GM12878 (cell line): ENCODE measurements at regions not wholly inside any gene's neighbourhood (a gene's known extent, or its start where the extent isn't known, plus 50 kb on each side); places are given as distances from the start of the nearest gene placed in this dataset.

Experiments used
- ATAC-seq: fragments of 200-7000 bp; cut with Tn5 transposase; 3 replicates; pipeline ENCODE4 v1.9.1; 2020; ENCODE audit warnings: mild to moderate bottlenecking, moderate library complexity
- BruUV-seq: library from RNA; stranded (reverse); fragments of 400-500 nt; replicated peaks from 2 replicates; lab custom pipeline; 2021; lab: Mats Ljungman, UMichigan
- CTCF ChIA-PET: fragments of 300-600 bp; sonication (Branson Sonifier 250); formaldehyde crosslinking; extraction: SDS; loops from one replicate; lab custom pipeline; 2021; ENCODE audit warnings: inconsistent platforms; lab: Yijun Ruan, JAX
- POLR2A ChIA-PET: fragments of 350-600 bp; formaldehyde crosslinking; extraction: SDS; loops from one replicate; lab custom pipeline; 2021; ENCODE audit warnings: inconsistent platforms; lab: Charles Lee
- RAD21 ChIA-PET: fragments of 300-600 bp; sonication (Branson Sonifier 250); formaldehyde crosslinking; loops from one replicate; lab custom pipeline; 2023; ENCODE audit warnings: antibody characterized with exemption; ENCODE audit not compliant: unreplicated experiment; lab: Charles Lee
- SMC1A ChIA-PET: fragments of 300-600 bp; sonication (Branson Sonifier 250); formaldehyde crosslinking; loops from one replicate; lab custom pipeline; 2023; ENCODE audit not compliant: unreplicated experiment, uncharacterized antibody; lab: Charles Lee
- DNase-seq: peaks from one replicate; pipeline ENCODE4 v3.0.0-alpha.2; 2011; ENCODE audit warnings: low read depth, low spot score
- FAIRE-seq: peaks from 3 replicates; lab custom pipeline; 2011; peaks lifted over from hg19 to GRCh38; lab: Jason Lieb, UNC
- H2AFZ ChIP-seq: 2 replicates; pipeline ENCODE4 v1.6.0; 2011; ENCODE audit warnings: low read depth, low read length, control low read depth; ENCODE audit not compliant: control insufficient read depth
- H3K27ac ChIP-seq: 2 replicates; pipeline ENCODE4 v1.5.1; 2011; ENCODE audit warnings: control low read depth; ENCODE audit not compliant: control insufficient read depth, insufficient read depth
- H3K27me3 ChIP-seq, 2 experiments: replicated peaks in 1 of 2; 2 replicates each; pipeline versions ENCODE4 v1.6.0 to v1.6.1; 2011; ENCODE audit warnings: low read length in 1 of 2; ENCODE audit not compliant: control insufficient read depth in 2 of 2, insufficient read depth in 2 of 2
- H3K36me3 ChIP-seq, 2 experiments: 2 replicates each; pipeline ENCODE4 v1.5.1; 2011; ENCODE audit warnings: low read length in 1 of 2; ENCODE audit not compliant: control insufficient read depth in 2 of 2, insufficient read depth in 2 of 2
- H3K4me1 ChIP-seq: 2 replicates; pipeline ENCODE4 v1.6.1; 2011; ENCODE audit warnings: mild to moderate bottlenecking, low read length, moderate library complexity, mixed read lengths; ENCODE audit not compliant: control insufficient read depth, insufficient read depth
- H3K4me2 ChIP-seq: 2 replicates; pipeline ENCODE4 v1.6.0; 2011; ENCODE audit warnings: control low read depth; ENCODE audit not compliant: control insufficient read depth, insufficient read depth
- H3K4me3 ChIP-seq: fragments of 200-600 bp; sonication (generic); 2 replicates; pipeline ENCODE4 v1.5.1; 2016
- H3K79me2 ChIP-seq: 2 replicates; pipeline ENCODE4 v1.6.0; 2011; ENCODE audit warnings: low read length; ENCODE audit not compliant: control insufficient read depth, insufficient read depth
- H3K9ac ChIP-seq: 2 replicates; pipeline ENCODE4 v1.8.0; 2011; ENCODE audit warnings: low read length, control low read depth, mixed read lengths; ENCODE audit not compliant: control insufficient read depth, insufficient read depth
- H3K9me3 ChIP-seq: replicated peaks from 3 replicates; pipeline ENCODE4 v1.5.1; 2011; ENCODE audit warnings: mild to moderate bottlenecking, low read length; ENCODE audit not compliant: control insufficient read depth, insufficient read depth
- H4K20me1 ChIP-seq: 2 replicates; pipeline ENCODE4 v1.6.0; 2011; ENCODE audit not compliant: control insufficient read depth, insufficient read depth
- CREM ChIP-seq: IDR thresholded peaks from 2 replicates; pipeline ENCODE4 v1.6.1; 2014; ENCODE audit warnings: antibody characterized with exemption, low read depth
- GATAD2B ChIP-seq: fragments of 450-650 bp; conservative IDR thresholded peaks from 2 replicates; pipeline ENCODE4 v1.6.1; 2017; ENCODE audit warnings: low read depth, mild to moderate bottlenecking, moderate library complexity
- JUND ChIP-seq: IDR thresholded peaks from 2 replicates; pipeline ENCODE4 v1.6.1; 2012; ENCODE audit warnings: low read depth, mild to moderate bottlenecking, low read length, improper control_type of control experiment, moderate library complexity
- MEF2B ChIP-seq: fragments of 450-650 bp; IDR thresholded peaks from 2 replicates; pipeline ENCODE4 v1.6.1; 2018; ENCODE audit warnings: mild to moderate bottlenecking, moderate library complexity; ENCODE audit not compliant: partially characterized antibody, poor library complexity, severe bottlenecking
- MTA2 ChIP-seq: fragments of 450-650 bp; IDR thresholded peaks from 2 replicates; pipeline ENCODE4 v1.6.1; 2016; ENCODE audit warnings: low read depth, mild to moderate bottlenecking, moderate library complexity
- NRF1 ChIP-seq: conservative IDR thresholded peaks from 2 replicates; pipeline ENCODE4 v1.6.1; 2011; ENCODE audit warnings: mild to moderate bottlenecking, low read depth, low read length, improper control_type of control experiment
- PAX5 ChIP-seq: IDR thresholded peaks from 2 replicates; pipeline ENCODE4 v1.6.1; 2011; ENCODE audit warnings: low read depth, low read length, borderline replicate concordance
- PAX8 ChIP-seq: fragments of 450-650 bp; IDR thresholded peaks from 2 replicates; pipeline ENCODE4 v1.6.1; 2017; ENCODE audit warnings: mild to moderate bottlenecking, moderate library complexity
- PML ChIP-seq: IDR thresholded peaks from 2 replicates; pipeline ENCODE4 v1.6.1; 2012; ENCODE audit warnings: low read length, inconsistent platforms
- RB1 ChIP-seq: fragments of 450-650 bp; formaldehyde crosslinking; IDR thresholded peaks from 2 replicates; pipeline ENCODE4 v1.6.1; 2017; ENCODE audit warnings: mild to moderate bottlenecking, borderline replicate concordance
- SP1 ChIP-seq: IDR thresholded peaks from one replicate; pipeline ENCODE4 v1.6.1; 2011; ENCODE audit warnings: low read depth, low read length
- ZNF622 ChIP-seq: fragments of 450-650 bp; IDR thresholded peaks from 2 replicates; pipeline ENCODE4 v1.6.1; 2017; ENCODE audit warnings: mild to moderate bottlenecking, inconsistent platforms
- whole genome bisulfite sequencing: methylation state at CpG from one replicate; pipeline ENCODE4 v1.1.6; 2016; ENCODE audit warnings: low lambda C conversion rate; ENCODE audit not compliant: insufficient replicate concordance, insufficient coverage; ENCODE audit errors: missing lambda C conversion rate; 5-methylcytosine and 5-hydroxymethylcytosine counted together
- in situ Hi-C: fragments of 300-500 bp; cut with MboI; formaldehyde crosslinking; loops from 9 replicates; pipeline ENCODE4 v1.14.3; 2018; ENCODE audit warnings: mixed read lengths
- intact Hi-C: fragments of 100-400 bp; cut with micrococcal nuclease; formaldehyde crosslinking; loops from one replicate; pipeline ENCODE4 v1.14.2; 2022; ENCODE audit not compliant: unreplicated experiment
- TF ChIP-seq, protein P1 (sequence below): IDR thresholded peaks from 2 replicates; pipeline ENCODE4 v1.6.1; 2011; ENCODE audit warnings: low read depth, mild to moderate bottlenecking, low read length, moderate library complexity, borderline replicate concordance; ENCODE audit errors: extremely low read depth
- TF ChIP-seq, protein P2 (sequence below): IDR thresholded peaks from 2 replicates; pipeline ENCODE4 v1.6.1; 2012; ENCODE audit warnings: improper control_type of control experiment, low read depth, low read length; ENCODE audit not compliant: insufficient replicate concordance
- TF ChIP-seq, protein P3 (sequence below): fragments of 450-650 bp; IDR thresholded peaks from 2 replicates; pipeline ENCODE4 v1.6.1; 2016; ENCODE audit warnings: mild to moderate bottlenecking
- TF ChIP-seq, protein P4 (sequence below): fragments of 450-650 bp; IDR thresholded peaks from 2 replicates; pipeline ENCODE4 v1.6.1; 2017; ENCODE audit warnings: low read depth, mild to moderate bottlenecking, moderate library complexity

DNA sequence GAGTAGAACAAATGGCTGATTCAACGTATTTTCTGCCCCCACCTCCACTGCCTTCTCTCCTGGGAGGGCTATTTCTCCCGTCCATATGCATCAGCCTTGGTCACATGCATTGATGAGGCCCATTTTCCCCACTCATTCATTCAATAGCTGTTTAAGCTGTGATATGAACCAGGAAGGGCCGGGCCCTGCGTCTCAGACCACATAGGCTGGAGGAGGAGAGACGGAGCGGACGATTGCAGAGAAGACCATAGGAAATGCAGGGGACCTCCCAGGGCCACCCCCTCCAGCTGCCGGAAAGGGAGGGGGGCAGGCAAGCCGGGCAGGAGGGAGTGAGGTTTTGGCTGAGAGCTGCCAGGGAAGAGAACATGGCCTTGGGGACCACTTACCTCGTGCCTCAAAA is 104.4 kb upstream of the TMEM132D start (continued):
- no peak for TF ChIP-seq PAX5
- TF ChIP-seq PML = no peak

DNA sequence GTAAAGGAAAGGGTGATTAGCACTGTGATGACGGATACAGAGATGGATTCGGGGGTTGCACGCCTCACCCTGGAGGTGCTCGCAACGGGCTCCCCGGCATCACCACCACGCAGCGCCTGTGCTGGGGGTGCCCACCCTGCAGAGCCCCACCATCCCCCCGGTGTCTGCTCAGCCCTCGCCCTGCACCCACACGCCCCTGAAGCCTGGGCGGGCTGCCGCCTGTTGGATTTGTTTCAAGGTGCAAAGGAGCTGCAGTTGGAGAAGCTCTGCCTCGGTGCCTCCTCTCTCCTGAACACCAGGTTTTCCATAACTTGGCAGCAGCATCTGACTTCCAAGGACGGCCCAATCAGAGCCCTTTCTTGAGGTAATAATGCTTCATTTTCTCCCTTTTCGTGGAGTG is 106.1 kb upstream of the TMEM132D start:
- ChIA-PET CTCF (interaction anchor here (0.8 to 1.6 kb wide), 3 partner anchors 11 to 22 kb away, joined by 3 to 4 read pairs (median 3); no protein-coding TSS in a partner anchor), SMC1A (no interaction called here), RAD21 (no interaction called here), POLR2A (no interaction called here)
- FAIRE-seq = no peak
- Histone ChIP-seq H3K4me2 (no peak overlapping the region), H3K4me1 (no peaks in the 10 kb centered on the region), H3K9ac (no peak overlapping the region), H3K36me3 (no peaks in the 10 kb centered on the region), H4K20me1 (no peaks in the 10 kb centered on the region), H3K4me3 (no peak overlapping the region), H3K27ac (no peak overlapping the region), H3K79me2 (no peaks in the 10 kb centered on the region), H3K9me3 (no peaks in the 10 kb centered on the region), H3K27me3 (no peaks in the 10 kb centered on the region), H2AFZ (no peak overlapping the region)
- no peak for ATAC-seq
- intact Hi-C loops (loop anchor here (5.0 to 10.0 kb wide), 2 partner anchors 1368 to 1475 kb away; no protein-coding TSS in a partner anchor), in situ Hi-C loops (no loop called here)
- BruUV-seq = no TSS peak
- no peak for DNase-seq
- WGBS = 52% methylated on average over 16 of the region's 16 CpGs
- TF ChIP-seq, protein P1, sequence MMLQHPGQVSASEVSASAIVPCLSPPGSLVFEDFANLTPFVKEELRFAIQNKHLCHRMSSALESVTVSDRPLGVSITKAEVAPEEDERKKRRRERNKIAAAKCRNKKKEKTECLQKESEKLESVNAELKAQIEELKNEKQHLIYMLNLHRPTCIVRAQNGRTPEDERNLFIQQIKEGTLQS = no peak
- TF ChIP-seq NRF1 (no peak), MTA2 (no peak), GATAD2B (no peak), CREM (no peak), JUND (no peak), MEF2B (no peak), SP1 (no peak), PAX8 (no peak), ZNF622 (no peak), RB1 (no peak)
- TF ChIP-seq, protein P2, sequence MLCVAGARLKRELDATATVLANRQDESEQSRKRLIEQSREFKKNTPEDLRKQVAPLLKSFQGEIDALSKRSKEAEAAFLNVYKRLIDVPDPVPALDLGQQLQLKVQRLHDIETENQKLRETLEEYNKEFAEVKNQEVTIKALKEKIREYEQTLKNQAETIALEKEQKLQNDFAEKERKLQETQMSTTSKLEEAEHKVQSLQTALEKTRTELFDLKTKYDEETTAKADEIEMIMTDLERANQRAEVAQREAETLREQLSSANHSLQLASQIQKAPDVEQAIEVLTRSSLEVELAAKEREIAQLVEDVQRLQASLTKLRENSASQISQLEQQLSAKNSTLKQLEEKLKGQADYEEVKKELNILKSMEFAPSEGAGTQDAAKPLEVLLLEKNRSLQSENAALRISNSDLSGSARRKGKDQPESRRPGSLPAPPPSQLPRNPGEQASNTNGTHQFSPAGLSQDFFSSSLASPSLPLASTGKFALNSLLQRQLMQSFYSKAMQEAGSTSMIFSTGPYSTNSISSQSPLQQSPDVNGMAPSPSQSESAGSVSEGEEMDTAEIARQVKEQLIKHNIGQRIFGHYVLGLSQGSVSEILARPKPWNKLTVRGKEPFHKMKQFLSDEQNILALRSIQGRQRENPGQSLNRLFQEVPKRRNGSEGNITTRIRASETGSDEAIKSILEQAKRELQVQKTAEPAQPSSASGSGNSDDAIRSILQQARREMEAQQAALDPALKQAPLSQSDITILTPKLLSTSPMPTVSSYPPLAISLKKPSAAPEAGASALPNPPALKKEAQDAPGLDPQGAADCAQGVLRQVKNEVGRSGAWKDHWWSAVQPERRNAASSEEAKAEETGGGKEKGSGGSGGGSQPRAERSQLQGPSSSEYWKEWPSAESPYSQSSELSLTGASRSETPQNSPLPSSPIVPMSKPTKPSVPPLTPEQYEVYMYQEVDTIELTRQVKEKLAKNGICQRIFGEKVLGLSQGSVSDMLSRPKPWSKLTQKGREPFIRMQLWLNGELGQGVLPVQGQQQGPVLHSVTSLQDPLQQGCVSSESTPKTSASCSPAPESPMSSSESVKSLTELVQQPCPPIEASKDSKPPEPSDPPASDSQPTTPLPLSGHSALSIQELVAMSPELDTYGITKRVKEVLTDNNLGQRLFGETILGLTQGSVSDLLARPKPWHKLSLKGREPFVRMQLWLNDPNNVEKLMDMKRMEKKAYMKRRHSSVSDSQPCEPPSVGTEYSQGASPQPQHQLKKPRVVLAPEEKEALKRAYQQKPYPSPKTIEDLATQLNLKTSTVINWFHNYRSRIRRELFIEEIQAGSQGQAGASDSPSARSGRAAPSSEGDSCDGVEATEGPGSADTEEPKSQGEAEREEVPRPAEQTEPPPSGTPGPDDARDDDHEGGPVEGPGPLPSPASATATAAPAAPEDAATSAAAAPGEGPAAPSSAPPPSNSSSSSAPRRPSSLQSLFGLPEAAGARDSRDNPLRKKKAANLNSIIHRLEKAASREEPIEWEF = no peak
- TF ChIP-seq, protein P3, sequence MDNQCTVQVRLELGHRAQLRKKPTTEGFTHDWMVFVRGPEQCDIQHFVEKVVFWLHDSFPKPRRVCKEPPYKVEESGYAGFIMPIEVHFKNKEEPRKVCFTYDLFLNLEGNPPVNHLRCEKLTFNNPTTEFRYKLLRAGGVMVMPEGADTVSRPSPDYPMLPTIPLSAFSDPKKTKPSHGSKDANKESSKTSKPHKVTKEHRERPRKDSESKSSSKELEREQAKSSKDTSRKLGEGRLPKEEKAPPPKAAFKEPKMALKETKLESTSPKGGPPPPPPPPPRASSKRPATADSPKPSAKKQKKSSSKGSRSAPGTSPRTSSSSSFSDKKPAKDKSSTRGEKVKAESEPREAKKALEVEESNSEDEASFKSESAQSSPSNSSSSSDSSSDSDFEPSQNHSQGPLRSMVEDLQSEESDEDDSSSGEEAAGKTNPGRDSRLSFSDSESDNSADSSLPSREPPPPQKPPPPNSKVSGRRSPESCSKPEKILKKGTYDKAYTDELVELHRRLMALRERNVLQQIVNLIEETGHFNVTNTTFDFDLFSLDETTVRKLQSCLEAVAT = no peak
- TF ChIP-seq, protein P4, sequence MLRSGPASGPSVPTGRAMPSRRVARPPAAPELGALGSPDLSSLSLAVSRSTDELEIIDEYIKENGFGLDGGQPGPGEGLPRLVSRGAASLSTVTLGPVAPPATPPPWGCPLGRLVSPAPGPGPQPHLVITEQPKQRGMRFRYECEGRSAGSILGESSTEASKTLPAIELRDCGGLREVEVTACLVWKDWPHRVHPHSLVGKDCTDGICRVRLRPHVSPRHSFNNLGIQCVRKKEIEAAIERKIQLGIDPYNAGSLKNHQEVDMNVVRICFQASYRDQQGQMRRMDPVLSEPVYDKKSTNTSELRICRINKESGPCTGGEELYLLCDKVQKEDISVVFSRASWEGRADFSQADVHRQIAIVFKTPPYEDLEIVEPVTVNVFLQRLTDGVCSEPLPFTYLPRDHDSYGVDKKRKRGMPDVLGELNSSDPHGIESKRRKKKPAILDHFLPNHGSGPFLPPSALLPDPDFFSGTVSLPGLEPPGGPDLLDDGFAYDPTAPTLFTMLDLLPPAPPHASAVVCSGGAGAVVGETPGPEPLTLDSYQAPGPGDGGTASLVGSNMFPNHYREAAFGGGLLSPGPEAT = no peak
